ENCODE measurements at regions not wholly inside any gene's neighbourhood (a gene's known extent, or its start where the extent isn't known, plus 50 kb on each side); places are given as distances from the start of the nearest gene placed in this dataset.

DNA sequence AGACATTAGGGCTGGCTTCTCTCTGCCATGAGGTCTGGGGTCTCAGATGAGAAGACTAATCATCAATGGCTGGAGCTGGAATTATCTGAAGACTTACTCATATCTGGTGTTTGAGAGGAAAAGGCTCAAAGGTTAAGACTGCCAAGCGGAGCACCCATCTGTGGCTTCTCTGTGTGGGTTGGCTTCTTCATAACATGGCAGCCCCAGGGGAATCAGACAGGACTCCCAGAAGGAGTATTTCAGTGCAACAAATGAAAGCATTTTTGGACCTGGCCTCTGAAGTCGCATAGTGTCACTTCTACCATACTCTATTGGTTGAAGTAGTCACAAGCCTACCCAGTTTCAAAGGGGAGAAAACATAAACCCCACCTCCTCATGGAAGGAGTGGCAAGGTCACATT is 171.8 kb upstream of the KRR1 start:
- no peak for TF ChIP-seq CTCF (tag by site-specific recombination; IDR thresholded peaks at IDR 0.05)
- no peak for TF ChIP-seq ZNF600 (tag by site-specific recombination; IDR thresholded peaks at IDR 0.05)
- no peak for TF ChIP-seq ZNF747 (tag by site-specific recombination; IDR thresholded peaks at IDR 0.05)
- TF ChIP-seq, protein P1, sequence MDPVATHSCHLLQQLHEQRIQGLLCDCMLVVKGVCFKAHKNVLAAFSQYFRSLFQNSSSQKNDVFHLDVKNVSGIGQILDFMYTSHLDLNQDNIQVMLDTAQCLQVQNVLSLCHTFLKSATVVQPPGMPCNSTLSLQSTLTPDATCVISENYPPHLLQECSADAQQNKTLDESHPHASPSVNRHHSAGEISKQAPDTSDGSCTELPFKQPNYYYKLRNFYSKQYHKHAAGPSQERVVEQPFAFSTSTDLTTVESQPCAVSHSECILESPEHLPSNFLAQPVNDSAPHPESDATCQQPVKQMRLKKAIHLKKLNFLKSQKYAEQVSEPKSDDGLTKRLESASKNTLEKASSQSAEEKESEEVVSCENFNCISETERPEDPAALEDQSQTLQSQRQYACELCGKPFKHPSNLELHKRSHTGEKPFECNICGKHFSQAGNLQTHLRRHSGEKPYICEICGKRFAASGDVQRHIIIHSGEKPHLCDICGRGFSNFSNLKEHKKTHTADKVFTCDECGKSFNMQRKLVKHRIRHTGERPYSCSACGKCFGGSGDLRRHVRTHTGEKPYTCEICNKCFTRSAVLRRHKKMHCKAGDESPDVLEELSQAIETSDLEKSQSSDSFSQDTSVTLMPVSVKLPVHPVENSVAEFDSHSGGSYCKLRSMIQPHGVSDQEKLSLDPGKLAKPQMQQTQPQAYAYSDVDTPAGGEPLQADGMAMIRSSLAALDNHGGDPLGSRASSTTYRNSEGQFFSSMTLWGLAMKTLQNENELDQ (tag by site-specific recombination; IDR thresholded peaks at IDR 0.05; ENCODE audit: low read depth) = no peak
- TF ChIP-seq, protein P2, sequence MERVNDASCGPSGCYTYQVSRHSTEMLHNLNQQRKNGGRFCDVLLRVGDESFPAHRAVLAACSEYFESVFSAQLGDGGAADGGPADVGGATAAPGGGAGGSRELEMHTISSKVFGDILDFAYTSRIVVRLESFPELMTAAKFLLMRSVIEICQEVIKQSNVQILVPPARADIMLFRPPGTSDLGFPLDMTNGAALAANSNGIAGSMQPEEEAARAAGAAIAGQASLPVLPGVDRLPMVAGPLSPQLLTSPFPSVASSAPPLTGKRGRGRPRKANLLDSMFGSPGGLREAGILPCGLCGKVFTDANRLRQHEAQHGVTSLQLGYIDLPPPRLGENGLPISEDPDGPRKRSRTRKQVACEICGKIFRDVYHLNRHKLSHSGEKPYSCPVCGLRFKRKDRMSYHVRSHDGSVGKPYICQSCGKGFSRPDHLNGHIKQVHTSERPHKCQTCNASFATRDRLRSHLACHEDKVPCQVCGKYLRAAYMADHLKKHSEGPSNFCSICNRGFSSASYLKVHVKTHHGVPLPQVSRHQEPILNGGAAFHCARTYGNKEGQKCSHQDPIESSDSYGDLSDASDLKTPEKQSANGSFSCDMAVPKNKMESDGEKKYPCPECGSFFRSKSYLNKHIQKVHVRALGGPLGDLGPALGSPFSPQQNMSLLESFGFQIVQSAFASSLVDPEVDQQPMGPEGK (tag by site-specific recombination; IDR thresholded peaks at IDR 0.05) = no peak
- no peak for TF ChIP-seq ZNF777 (tag by site-specific recombination; IDR thresholded peaks at IDR 0.05; ENCODE audit: borderline replicate concordance)
- no peak for TF ChIP-seq REST (tag by site-specific recombination; IDR thresholded peaks at IDR 0.05)
